ENCODE measurements at regions not wholly inside any gene's neighbourhood (a gene's known extent, or its start where the extent isn't known, plus 50 kb on each side); places are given as distances from the start of the nearest gene placed in this dataset.

DNA sequence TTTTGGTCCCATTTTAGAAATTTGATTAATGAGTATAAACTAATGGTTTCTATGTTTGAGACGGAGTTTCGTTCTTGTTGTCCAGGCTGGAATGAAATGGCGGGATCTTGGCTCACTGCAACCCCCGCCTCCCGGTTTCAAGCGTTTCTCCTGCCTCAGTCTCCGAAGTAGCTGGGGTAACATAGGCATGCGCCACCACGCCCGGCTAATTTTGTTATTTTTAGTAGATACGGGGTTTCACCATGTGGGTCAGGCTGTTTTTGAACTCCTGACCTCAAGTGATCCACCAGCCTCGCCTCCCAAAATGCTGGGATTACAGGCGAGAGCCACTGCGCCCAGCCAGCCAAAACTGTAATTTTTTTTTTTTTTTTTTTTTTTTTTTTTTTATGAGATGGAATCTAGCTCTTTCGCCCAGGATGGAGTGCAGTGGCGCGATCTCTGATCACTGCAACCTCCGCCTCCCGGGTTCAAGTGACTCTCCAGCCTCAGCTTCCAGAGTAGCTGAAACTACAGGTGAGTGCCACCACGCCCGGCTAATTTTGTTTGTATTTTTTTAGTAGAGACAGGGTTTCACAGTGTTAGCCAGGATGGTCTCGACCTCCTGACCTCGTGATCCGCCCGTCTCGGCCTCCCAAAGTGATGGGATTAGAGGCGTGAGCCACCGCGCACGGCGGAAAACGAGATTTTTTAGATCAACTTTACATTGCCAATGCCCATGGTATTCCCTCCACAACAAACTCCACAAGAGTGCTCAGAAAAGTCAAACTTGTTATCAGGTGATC lies 127.8 kb downstream of the HFE start:
- H2AFZ ChIP-seq (ENCODE audit: low read depth) = no peak overlapping the region
- H3K27ac ChIP-seq = peak overlapping the region; percentile 89
- H3K4me2 ChIP-seq = peak overlapping the region; percentile 78
- peaks cover 16% of the 10 kb centered on the region for H3K4me1 ChIP-seq (ENCODE audit: low read depth, poor library complexity, severe bottlenecking)
- no peak overlapping the region for H3K4me3 ChIP-seq (IDR thresholded peaks at IDR 0.05; ENCODE audit: insufficient read depth, low read depth, low read length)
- no peaks in the 10 kb centered on the region for H4K20me1 ChIP-seq (ENCODE audit: insufficient read depth)
- no peak for TF ChIP-seq CTCF (conservative IDR thresholded peaks at IDR 0.05; ENCODE audit: low read depth, low read length)
- H3K27me3 ChIP-seq (ENCODE audit: insufficient read depth, low read depth) = no peaks in the 10 kb centered on the region
- H3K79me2 ChIP-seq (ENCODE audit: insufficient read depth, low read depth) = peaks cover 4% of the 10 kb centered on the region; the same call in 1 of the 2 replicates
- peak overlapping the region; percentile 82; the same call in 1 of the 2 replicates for H3K9ac ChIP-seq
- no peaks in the 10 kb centered on the region for H3K36me3 ChIP-seq (ENCODE audit: insufficient read depth)

DNA sequence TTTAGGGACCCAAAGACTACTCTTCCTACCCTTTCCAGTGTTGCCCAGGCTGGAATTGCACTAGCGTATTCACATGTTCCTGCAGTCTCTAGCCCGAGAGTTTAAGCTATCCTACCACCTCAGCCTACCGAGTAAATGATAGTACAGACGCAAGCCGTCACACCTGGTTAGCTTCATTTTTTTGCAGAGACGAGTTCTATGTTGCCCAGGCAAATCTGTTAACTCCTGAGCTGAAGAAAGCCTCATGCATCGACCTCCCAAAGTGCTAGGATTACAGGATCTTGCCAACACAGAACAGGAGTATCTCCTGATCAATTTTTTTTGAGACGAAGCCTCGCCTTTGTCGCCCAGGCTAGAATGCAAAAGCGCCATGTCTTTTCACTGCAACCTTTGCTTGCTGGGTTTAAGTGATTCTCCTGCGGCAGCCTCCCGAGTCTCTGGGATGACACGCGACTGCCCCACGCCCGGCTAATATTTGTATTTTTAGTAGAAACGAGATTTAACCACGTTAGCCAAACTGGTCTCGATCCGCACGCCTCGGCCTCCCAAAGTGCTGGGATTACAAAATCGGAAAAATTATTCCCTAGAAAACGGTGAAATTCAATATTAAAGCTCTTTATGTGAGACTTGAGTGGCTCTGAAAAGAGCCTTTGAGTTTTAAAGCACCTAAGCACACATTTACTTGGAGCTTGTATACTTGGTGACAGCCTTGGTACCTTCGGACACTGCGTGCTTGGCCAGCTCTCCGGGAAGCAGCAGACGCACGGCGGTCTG lies 128.5 kb downstream of the HFE start:
- Histone ChIP-seq H3K27ac (peak overlapping the region; percentile 89), H4K20me1 (ENCODE audit: insufficient read depth) (no peaks in the 10 kb centered on the region), H3K9ac (peak overlapping the region; percentile 82), H3K4me3 (IDR thresholded peaks at IDR 0.05; ENCODE audit: insufficient read depth, low read depth, low read length) (no peak overlapping the region), H3K4me2 (peak overlapping the region; percentile 78), H3K36me3 (ENCODE audit: insufficient read depth) (no peaks in the 10 kb centered on the region), H2AFZ (ENCODE audit: low read depth) (no peak overlapping the region), H3K4me1 (ENCODE audit: low read depth, poor library complexity, severe bottlenecking) (peaks cover 24% of the 10 kb centered on the region), H3K27me3 (ENCODE audit: insufficient read depth, low read depth) (no peaks in the 10 kb centered on the region), H3K79me2 (ENCODE audit: insufficient read depth, low read depth) (peaks cover 4% of the 10 kb centered on the region; the same call in 1 of the 2 replicates)
- TF ChIP-seq CTCF (conservative IDR thresholded peaks at IDR 0.05; ENCODE audit: low read depth, low read length) = no peak

DNA sequence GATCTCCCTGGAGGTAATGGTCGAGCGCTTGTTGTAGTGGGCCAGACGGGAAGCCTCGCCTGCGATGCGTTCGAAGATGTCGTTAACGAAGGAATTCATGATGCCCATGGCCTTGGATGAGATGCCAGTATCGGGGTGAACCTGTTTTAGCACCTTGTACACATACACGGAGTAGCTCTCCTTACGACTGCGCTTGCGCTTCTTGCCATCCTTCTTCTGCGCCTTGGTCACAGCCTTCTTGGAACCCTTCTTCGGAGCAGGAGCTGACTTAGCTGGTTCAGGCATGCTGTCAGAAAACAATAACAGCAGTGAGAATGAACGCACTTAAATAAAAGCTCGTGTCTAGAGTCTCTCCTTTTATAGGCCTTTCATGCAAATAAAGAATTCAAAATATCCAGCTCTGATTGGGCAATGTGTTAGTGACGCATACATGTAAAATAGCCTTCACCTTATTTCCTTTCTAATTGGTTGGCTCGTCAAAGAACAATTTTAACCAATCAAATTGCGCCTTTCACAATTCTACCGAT lies 129.2 kb downstream of the HFE start:
- Histone ChIP-seq H3K36me3 (ENCODE audit: insufficient read depth) (no peaks in the 10 kb centered on the region), H4K20me1 (ENCODE audit: insufficient read depth) (no peaks in the 10 kb centered on the region), H3K79me2 (ENCODE audit: insufficient read depth, low read depth) (peaks cover 4% of the 10 kb centered on the region; the same call in 1 of the 2 replicates), H3K4me1 (ENCODE audit: low read depth, poor library complexity, severe bottlenecking) (peaks cover 26% of the 10 kb centered on the region), H2AFZ (ENCODE audit: low read depth) (no peak overlapping the region), H3K27me3 (ENCODE audit: insufficient read depth, low read depth) (no peaks in the 10 kb centered on the region), H3K4me2 (peak overlapping the region; percentile 78), H3K4me3 (IDR thresholded peaks at IDR 0.05; ENCODE audit: insufficient read depth, low read depth, low read length) (no peak overlapping the region), H3K9ac (peak overlapping the region; percentile 82), H3K27ac (peak overlapping the region; percentile 89)
- TF ChIP-seq CTCF (conservative IDR thresholded peaks at IDR 0.05; ENCODE audit: low read depth, low read length) = no peak

DNA sequence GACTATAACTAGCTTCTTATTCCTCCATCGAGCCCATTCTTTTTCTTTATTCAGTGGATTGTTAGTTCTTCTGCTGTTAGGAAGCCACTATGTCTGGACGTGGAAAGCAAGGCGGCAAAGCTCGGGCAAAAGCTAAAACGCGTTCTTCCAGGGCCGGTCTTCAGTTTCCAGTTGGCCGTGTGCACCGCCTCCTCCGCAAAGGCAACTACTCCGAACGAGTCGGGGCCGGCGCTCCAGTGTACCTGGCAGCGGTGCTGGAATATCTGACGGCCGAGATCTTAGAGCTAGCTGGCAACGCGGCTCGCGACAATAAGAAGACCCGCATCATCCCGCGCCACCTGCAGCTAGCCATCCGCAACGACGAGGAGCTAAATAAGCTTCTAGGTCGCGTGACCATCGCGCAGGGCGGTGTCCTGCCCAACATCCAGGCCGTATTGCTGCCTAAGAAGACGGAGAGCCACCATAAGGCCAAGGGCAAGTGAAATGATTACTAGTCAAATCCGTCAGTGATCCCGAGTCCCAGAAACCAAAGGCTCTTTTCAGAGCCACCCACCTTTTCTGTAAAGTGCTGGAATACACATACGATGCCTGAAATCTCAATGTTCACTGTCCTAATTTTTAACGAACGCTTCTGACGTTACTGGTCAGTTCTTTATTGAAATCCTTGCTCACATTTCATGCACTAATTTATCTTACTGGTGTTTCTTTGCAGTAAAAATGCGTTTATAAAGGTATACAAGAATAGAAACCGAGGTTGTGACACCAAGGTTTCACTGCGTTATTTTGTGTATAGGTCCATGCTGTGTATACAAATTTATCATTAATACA lies 129.9 kb downstream of the HFE start:
- Histone ChIP-seq H3K27me3 (ENCODE audit: insufficient read depth, low read depth) (no peaks in the 10 kb centered on the region), H3K4me1 (ENCODE audit: low read depth, poor library complexity, severe bottlenecking) (peaks cover 29% of the 10 kb centered on the region), H3K36me3 (ENCODE audit: insufficient read depth) (no peaks in the 10 kb centered on the region), H3K27ac (peak overlapping the region; percentile 89), H2AFZ (ENCODE audit: low read depth) (no peak overlapping the region), H3K9ac (peak overlapping the region; percentile 82), H3K4me2 (peak overlapping the region; percentile 39), H3K4me3 (IDR thresholded peaks at IDR 0.05; ENCODE audit: insufficient read depth, low read depth, low read length) (no peak overlapping the region), H4K20me1 (ENCODE audit: insufficient read depth) (no peaks in the 10 kb centered on the region), H3K79me2 (ENCODE audit: insufficient read depth, low read depth) (peaks cover 4% of the 10 kb centered on the region; the same call in 1 of the 2 replicates)
- TF ChIP-seq CTCF (conservative IDR thresholded peaks at IDR 0.05; ENCODE audit: low read depth, low read length) = peak; percentile 55; the same call in 1 of the 2 replicates
